ENCODE measurements at regions not wholly inside any gene's neighbourhood (a gene's known extent, or its start where the extent isn't known, plus 50 kb on each side); places are given as distances from the start of the nearest gene placed in this dataset.
"Not testable (repeated sequence)": the region's sequence is repeated elsewhere in the genome, so short reads cannot be mapped to it uniquely, and the experiment has no call there.

DNA sequence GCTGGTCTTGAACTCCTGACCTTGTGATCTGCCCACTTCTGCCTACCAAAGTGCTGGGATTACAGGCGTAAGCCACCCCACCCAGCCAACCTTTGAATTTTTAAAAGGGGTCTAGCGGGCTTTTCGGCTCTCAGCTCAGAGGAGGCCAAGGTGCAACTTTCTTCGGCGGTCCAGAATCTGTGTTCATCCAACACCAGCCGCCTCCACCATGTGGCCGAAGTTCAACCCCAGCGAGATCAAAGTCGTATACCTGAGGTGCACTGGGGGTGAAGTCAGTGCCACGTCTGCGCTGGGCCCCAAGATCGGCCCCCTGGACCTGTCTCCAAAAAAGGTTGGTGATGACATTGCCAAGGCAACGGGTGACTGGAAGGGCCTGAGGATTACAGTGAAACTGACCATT is 78.8 kb upstream of the PIM1 start:
- not testable (repeated sequence) for TF ChIP-seq CTCF, POLR2A (IDR thresholded peaks at IDR 0.05)
